HL-60 (cell line): ENCODE measurements at regions not wholly inside any gene's neighbourhood (a gene's known extent, or its start where the extent isn't known, plus 50 kb on each side); places are given as distances from the start of the nearest gene placed in this dataset.

Experiments used
- CTCF ChIP-seq: IDR thresholded peaks from one replicate; pipeline ENCODE4 v1.5.1; 2011; ENCODE audit warnings: low read length, control low read depth, inconsistent platforms; ENCODE audit not compliant: insufficient read depth
- POLR2AphosphoS5 ChIP-seq: IDR thresholded peaks from 2 replicates; pipeline ENCODE4 v1.6.1; 2012; ENCODE audit warnings: low read depth
- REST ChIP-seq: IDR thresholded peaks from 2 replicates; pipeline ENCODE4 v1.6.1; 2012; ENCODE audit warnings: low read depth; ENCODE audit not compliant: insufficient replicate concordance

DNA sequence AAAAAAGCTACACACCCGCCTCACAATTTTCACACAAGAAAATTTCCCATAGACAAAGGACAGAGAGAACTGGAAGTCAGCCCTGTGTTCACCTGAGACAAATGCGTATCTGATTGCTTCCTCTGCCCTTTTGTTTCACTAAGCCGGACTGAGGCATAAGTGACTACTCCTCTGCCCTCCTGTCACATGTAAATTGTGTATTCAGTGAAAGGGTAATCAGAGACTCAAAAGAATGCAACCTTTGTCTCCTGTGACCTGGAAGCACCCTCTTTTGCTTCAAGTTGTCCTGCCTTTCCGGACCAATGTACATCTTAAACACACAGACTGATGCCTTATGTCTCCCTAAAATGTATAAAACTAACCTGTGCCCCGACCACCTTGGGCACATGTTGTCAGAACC is 483.8 kb upstream of the EYS start:
- TF ChIP-seq CTCF (no peak), REST (no peak), POLR2AphosphoS5 (no peak)
